ENCODE measurements at regions not wholly inside any gene's neighbourhood (a gene's known extent, or its start where the extent isn't known, plus 50 kb on each side); places are given as distances from the start of the nearest gene placed in this dataset.

- peaks cover 5% of the 10 kb centered on the region for H3K9me3 Mint-ChIP-seq
- POLR2A ChIA-PET, result no interaction called here
- H3K4me3 Mint-ChIP-seq, result no peak overlapping the region
- DNase-seq (no peak), ATAC-seq (ENCODE audit: low read depth) (no peak)
- H3K27ac Mint-ChIP-seq, result no peak overlapping the region
- no peaks in the 10 kb centered on the region for H3K27me3 Mint-ChIP-seq
- H3K4me1 Mint-ChIP-seq, result peaks cover 5% of the 10 kb centered on the region
- H3K36me3 Mint-ChIP-seq, result peaks cover 1% of the 10 kb centered on the region
These were observed 365.9 kb upstream of the SLC30A5 start for GRCh38 chr5:68727931-68728330.

GRCh38 chr5:68729678-68730077 lies 364.1 kb upstream of the SLC30A5 start:
- DNase-seq, result no peak
- Mint-ChIP-seq H3K4me3 (no peak overlapping the region), H3K9me3 (no peaks in the 10 kb centered on the region), H3K27ac (no peak overlapping the region), H3K36me3 (no peaks in the 10 kb centered on the region), H3K4me1 (peaks cover 5% of the 10 kb centered on the region), H3K27me3 (no peaks in the 10 kb centered on the region)
- no peak for ATAC-seq (ENCODE audit: low read depth)
- POLR2A ChIA-PET, result no interaction called here

GRCh38 chr5:68730220-68730978 lies 363.4 kb upstream of the SLC30A5 start:
- H3K27me3 Mint-ChIP-seq, result no peaks in the 10 kb centered on the region
- H3K4me3 Mint-ChIP-seq, result no peak overlapping the region
- POLR2A ChIA-PET, result no interaction called here
- no peak for DNase-seq
- H3K27ac Mint-ChIP-seq, result no peak overlapping the region
- peaks cover 5% of the 10 kb centered on the region for H3K4me1 Mint-ChIP-seq
- no peak for ATAC-seq (ENCODE audit: low read depth)
- H3K9me3 Mint-ChIP-seq, result no peaks in the 10 kb centered on the region
- H3K36me3 Mint-ChIP-seq, result no peaks in the 10 kb centered on the region

- no peaks in the 10 kb centered on the region for H3K27me3 Mint-ChIP-seq
- H3K9me3 Mint-ChIP-seq, result no peaks in the 10 kb centered on the region
- H3K4me3 Mint-ChIP-seq, result no peak overlapping the region
- H3K36me3 Mint-ChIP-seq, result no peaks in the 10 kb centered on the region
- DNase-seq, result no peak
- peaks cover 3% of the 10 kb centered on the region for H3K4me1 Mint-ChIP-seq
- no peak for ATAC-seq (ENCODE audit: low read depth)
- H3K27ac Mint-ChIP-seq, result no peak overlapping the region
- POLR2A ChIA-PET, result no interaction called here
These were observed 362.7 kb upstream of the SLC30A5 start for GRCh38 chr5:68730979-68731654.

- POLR2A ChIA-PET, result no interaction called here
- Mint-ChIP-seq H3K9me3 (no peaks in the 10 kb centered on the region), H3K27ac (no peak overlapping the region), H3K36me3 (no peaks in the 10 kb centered on the region), H3K4me1 (no peaks in the 10 kb centered on the region), H3K27me3 (no peaks in the 10 kb centered on the region), H3K4me3 (no peak overlapping the region)
- DNase-seq (no peak), ATAC-seq (ENCODE audit: low read depth) (no peak)
These were observed 361.6 kb upstream of the SLC30A5 start for GRCh38 chr5:68732251-68732650.

- no peak overlapping the region for H3K4me3 Mint-ChIP-seq
- no peak overlapping the region for H3K27ac Mint-ChIP-seq
- POLR2A ChIA-PET, result no interaction called here
- no peaks in the 10 kb centered on the region for H3K36me3 Mint-ChIP-seq
- DNase-seq, result no peak
- no peak for ATAC-seq (ENCODE audit: low read depth)
- peaks cover 3% of the 10 kb centered on the region for H3K27me3 Mint-ChIP-seq
- H3K9me3 Mint-ChIP-seq, result no peaks in the 10 kb centered on the region
- peaks cover 4% of the 10 kb centered on the region for H3K4me1 Mint-ChIP-seq
These were observed 359.0 kb upstream of the SLC30A5 start for GRCh38 chr5:68734781-68735180.

GRCh38 chr5:68738236-68738635 lies 355.6 kb upstream of the SLC30A5 start:
- Mint-ChIP-seq H3K27me3 (peaks cover 3% of the 10 kb centered on the region), H3K36me3 (no peaks in the 10 kb centered on the region), H3K9me3 (no peaks in the 10 kb centered on the region), H3K4me3 (no peak overlapping the region), H3K27ac (no peak overlapping the region), H3K4me1 (peaks cover 9% of the 10 kb centered on the region)
- no peak for ATAC-seq (ENCODE audit: low read depth)
- no peak for DNase-seq
- POLR2A ChIA-PET, result interaction anchor here (1.0 kb wide), 1 partner anchor 27 kb away, joined by 3 read pairs; no protein-coding TSS in a partner anchor

GRCh38 chr5:68738841-68739240 lies 355.0 kb upstream of the SLC30A5 start:
- H3K9me3 Mint-ChIP-seq, result no peaks in the 10 kb centered on the region
- DNase-seq (no peak), ATAC-seq (ENCODE audit: low read depth) (no peak)
- no peak overlapping the region for H3K27ac Mint-ChIP-seq
- POLR2A ChIA-PET, result interaction anchor here (1.0 kb wide), 1 partner anchor 27 kb away, joined by 3 read pairs; no protein-coding TSS in a partner anchor
- no peak overlapping the region for H3K4me3 Mint-ChIP-seq
- peaks cover 9% of the 10 kb centered on the region for H3K4me1 Mint-ChIP-seq
- H3K27me3 Mint-ChIP-seq, result peaks cover 5% of the 10 kb centered on the region
- no peaks in the 10 kb centered on the region for H3K36me3 Mint-ChIP-seq

GRCh38 chr5:68739752-68740151 lies 354.1 kb upstream of the SLC30A5 start:
- peaks cover 5% of the 10 kb centered on the region for H3K27me3 Mint-ChIP-seq
- H3K9me3 Mint-ChIP-seq, result no peaks in the 10 kb centered on the region
- POLR2A ChIA-PET, result no interaction called here
- peak overlapping the region; percentile 34 for H3K27ac Mint-ChIP-seq
- H3K4me1 Mint-ChIP-seq, result peaks cover 9% of the 10 kb centered on the region
- DNase-seq (no peak), ATAC-seq (ENCODE audit: low read depth) (peak; percentile 45)
- H3K4me3 Mint-ChIP-seq, result no peak overlapping the region
- H3K36me3 Mint-ChIP-seq, result no peaks in the 10 kb centered on the region

- Mint-ChIP-seq H3K4me3 (no peak overlapping the region), H3K4me1 (peaks cover 11% of the 10 kb centered on the region)
These were observed 353.4 kb upstream of the SLC30A5 start for GRCh38 chr5:68740226-68740910.

GRCh38 chr5:68744206-68744605 lies 349.6 kb upstream of the SLC30A5 start:
- no peaks in the 10 kb centered on the region for H3K9me3 Mint-ChIP-seq
- no peaks in the 10 kb centered on the region for H3K36me3 Mint-ChIP-seq
- H3K4me3 Mint-ChIP-seq, result no peak overlapping the region
- no peak overlapping the region for H3K27ac Mint-ChIP-seq
- DNase-seq (no peak), ATAC-seq (ENCODE audit: low read depth) (no peak)
- H3K27me3 Mint-ChIP-seq, result peaks cover 2% of the 10 kb centered on the region
- H3K4me1 Mint-ChIP-seq, result peaks cover 11% of the 10 kb centered on the region
- POLR2A ChIA-PET, result no interaction called here

More at GRCh38 chr5:68740226-68740910, 353.4 kb upstream of the SLC30A5 start:
- POLR2A ChIA-PET, result interaction anchor here (1.0 kb wide), 1 partner anchor 29 kb away, joined by 4 read pairs; no protein-coding TSS in a partner anchor
- ATAC-seq (ENCODE audit: low read depth) (no peak), DNase-seq (no peak)
- Mint-ChIP-seq H3K27me3 (peaks cover 5% of the 10 kb centered on the region), H3K9me3 (no peaks in the 10 kb centered on the region), H3K27ac (no peak overlapping the region), H3K36me3 (no peaks in the 10 kb centered on the region)

GRCh38 chr5:68745448-68745847 lies 348.4 kb upstream of the SLC30A5 start:
- peaks cover 2% of the 10 kb centered on the region for H3K9me3 Mint-ChIP-seq
- H3K27ac Mint-ChIP-seq, result no peak overlapping the region
- peaks cover 2% of the 10 kb centered on the region for H3K27me3 Mint-ChIP-seq
- POLR2A ChIA-PET, result no interaction called here
- no peak for ATAC-seq (ENCODE audit: low read depth)
- peaks cover 2% of the 10 kb centered on the region for H3K36me3 Mint-ChIP-seq
- H3K4me1 Mint-ChIP-seq, result peaks cover 5% of the 10 kb centered on the region
- no peak overlapping the region for H3K4me3 Mint-ChIP-seq
- no peak for DNase-seq

- H3K4me1 Mint-ChIP-seq, result peaks cover 5% of the 10 kb centered on the region
- no peak for ATAC-seq (ENCODE audit: low read depth)
- no peak overlapping the region for H3K27ac Mint-ChIP-seq
- H3K36me3 Mint-ChIP-seq, result peaks cover 2% of the 10 kb centered on the region
- H3K9me3 Mint-ChIP-seq, result peaks cover 5% of the 10 kb centered on the region
- no peak overlapping the region for H3K4me3 Mint-ChIP-seq
- H3K27me3 Mint-ChIP-seq, result peaks cover 2% of the 10 kb centered on the region
- POLR2A ChIA-PET, result no interaction called here
- no peak for DNase-seq
These were observed 347.6 kb upstream of the SLC30A5 start for GRCh38 chr5:68746220-68746619.

All from activated naive CD8-positive, alpha-beta T cell treated with anti-CD3 and anti-CD28 coated beads, Interleukin-2, amount 10 ng/mL, durations not matched to agents 7 days and 5 days (primary cell).